GM20000 (cell line): ENCODE measurements at regions not wholly inside any gene's neighbourhood (a gene's known extent, or its start where the extent isn't known, plus 50 kb on each side); places are given as distances from the start of the nearest gene placed in this dataset.

ENCODE experiments used
- DNase-seq: peaks from one replicate; pipeline ENCODE4 v3.0.0; 2012; ENCODE audit warnings: low spot score
- CTCF ChIP-seq: IDR thresholded peaks from 2 replicates; pipeline ENCODE4 v1.5.1; 2012; ENCODE audit warnings: mild to moderate bottlenecking, control low read depth; ENCODE audit errors: extremely low read depth, missing control alignments

GRCh38 chr11:111148121-111148520, 97.4 kb upstream of the POU2AF2 start:
- TF ChIP-seq CTCF: no peak
- DNase-seq: no peak

- no peak for TF ChIP-seq CTCF
- no peak for DNase-seq
Observed at GRCh38 chr11:111137846-111138245, 107.7 kb upstream of the POU2AF2 start.

GRCh38 chr11:111135778-111136570, 109.6 kb upstream of the POU2AF2 start:
- DNase-seq: no peak
- no peak for TF ChIP-seq CTCF

GRCh38 chr11:111135101-111135500, 110.4 kb upstream of the POU2AF2 start:
- no peak for TF ChIP-seq CTCF
- DNase-seq: no peak

GRCh38 chr11:111128076-111128870, 117.3 kb upstream of the POU2AF2 start:
- no peak for DNase-seq
- no peak for TF ChIP-seq CTCF

GRCh38 chr11:111124724-111125123, 120.8 kb upstream of the POU2AF2 start:
- no peak for TF ChIP-seq CTCF
- no peak for DNase-seq
